ENCODE measurements at regions not wholly inside any gene's neighbourhood (a gene's known extent, or its start where the extent isn't known, plus 50 kb on each side); places are given as distances from the start of the nearest gene placed in this dataset.

GRCh38 chr2:182642328-182642727 lies 73.7 kb upstream of the DNAJC10 start:
- Histone ChIP-seq H3K27me3 (ENCODE audit: control insufficient read depth, insufficient read depth, low read length) (no peaks in the 10 kb centered on the region), H3K4me3 (ENCODE audit: low read depth, low read length) (no peak overlapping the region), H3K36me3 (ENCODE audit: control insufficient read depth, insufficient read depth, low read length) (no peaks in the 10 kb centered on the region; the same call in 1 of the 2 replicates)
- no peak for DNase-seq (ENCODE audit: low read depth)
- TF ChIP-seq CTCF (IDR thresholded peaks at IDR 0.05; ENCODE audit: insufficient read depth, low read depth, low read length), result no peak
- POLR2A ChIA-PET, result no interaction called here
- CTCF ChIA-PET, result no interaction called here

- CTCF ChIA-PET, result interaction anchor here (3.4 to 3.5 kb wide), 2 partner anchors 407 to 461 kb away, joined by 29 to 68 read pairs; no protein-coding TSS in a partner anchor
- H3K4me3 ChIP-seq (ENCODE audit: low read depth, low read length), result no peak overlapping the region
These were observed 69.1 kb upstream of the DNAJC10 start for GRCh38 chr2:182646763-182647498.

GRCh38 chr2:182647499-182647787 lies 68.6 kb upstream of the DNAJC10 start:
- ChIA-PET POLR2A (interaction anchor here (0.6 kb wide), 1 partner anchor 1390 kb away, joined by 3 read pairs; no protein-coding TSS in a partner anchor), CTCF (interaction anchor here (1.2 to 3.5 kb wide), 4 partner anchors 11 to 461 kb away, joined by 3 to 68 read pairs (median 16); no protein-coding TSS in a partner anchor)
- no peak for TF ChIP-seq CTCF (IDR thresholded peaks at IDR 0.05; ENCODE audit: insufficient read depth, low read depth, low read length)
- no peak for DNase-seq (ENCODE audit: low read depth)
- Histone ChIP-seq H3K4me3 (ENCODE audit: low read depth, low read length) (no peak overlapping the region), H3K36me3 (ENCODE audit: control insufficient read depth, insufficient read depth, low read length) (no peaks in the 10 kb centered on the region), H3K27me3 (ENCODE audit: control insufficient read depth, insufficient read depth, low read length) (no peaks in the 10 kb centered on the region)

More at GRCh38 chr2:182646763-182647498, 69.1 kb upstream of the DNAJC10 start:
- no peak for DNase-seq (ENCODE audit: low read depth)
- Histone ChIP-seq H3K36me3 (ENCODE audit: control insufficient read depth, insufficient read depth, low read length) (no peaks in the 10 kb centered on the region), H3K27me3 (ENCODE audit: control insufficient read depth, insufficient read depth, low read length) (no peaks in the 10 kb centered on the region)
- POLR2A ChIA-PET, result no interaction called here
- no peak for TF ChIP-seq CTCF (IDR thresholded peaks at IDR 0.05; ENCODE audit: insufficient read depth, low read depth, low read length)

GRCh38 chr2:182649316-182649715 lies 66.7 kb upstream of the DNAJC10 start:
- no peaks in the 10 kb centered on the region for H3K36me3 ChIP-seq (ENCODE audit: control insufficient read depth, insufficient read depth, low read length)
- TF ChIP-seq CTCF (IDR thresholded peaks at IDR 0.05; ENCODE audit: insufficient read depth, low read depth, low read length), result peak; percentile 66
- DNase-seq (ENCODE audit: low read depth), result no peak
- POLR2A ChIA-PET, result no interaction called here
- CTCF ChIA-PET, result interaction anchor here (0.7 to 3.5 kb wide), 35 partner anchors 10 to 907 kb away, joined by 3 to 68 read pairs (median 4); partner anchors contain the start of gene PDE1A
- no peak overlapping the region for H3K4me3 ChIP-seq (ENCODE audit: low read depth, low read length)
- H3K27me3 ChIP-seq (ENCODE audit: control insufficient read depth, insufficient read depth, low read length), result no peaks in the 10 kb centered on the region

- Histone ChIP-seq H3K36me3 (ENCODE audit: control insufficient read depth, insufficient read depth, low read length) (no peaks in the 10 kb centered on the region), H3K4me3 (ENCODE audit: low read depth, low read length) (no peak overlapping the region), H3K27me3 (ENCODE audit: control insufficient read depth, insufficient read depth, low read length) (no peaks in the 10 kb centered on the region)
- ChIA-PET POLR2A (no interaction called here), CTCF (interaction anchor here (0.6 to 3.0 kb wide), 3 partner anchors 465 to 936 kb away, joined by 3 to 22 read pairs (median 3); no protein-coding TSS in a partner anchor)
- peak; percentile 27 for DNase-seq (ENCODE audit: low read depth)
- TF ChIP-seq CTCF (IDR thresholded peaks at IDR 0.05; ENCODE audit: insufficient read depth, low read depth, low read length), result peak; percentile 44
These were observed 65.4 kb upstream of the DNAJC10 start for GRCh38 chr2:182650704-182651103.
